WTC11 (cell line): ENCODE measurements at regions not wholly inside any gene's neighbourhood (a gene's known extent, or its start where the extent isn't known, plus 50 kb on each side); places are given as distances from the start of the nearest gene placed in this dataset.

Source experiments
- ATAC-seq: fragments of 200-7000 bp; cut with Tn5 transposase; 2 replicates; pipeline ENCODE4 v1.10.0; 2021; ENCODE audit warnings: mild to moderate bottlenecking, moderate library complexity
- CTCF ChIA-PET: fragments of 300-600 bp; sonication (Branson Sonifier 250); formaldehyde crosslinking; loops from one replicate; lab custom pipeline; 2021; ENCODE audit warnings: antibody characterized with exemption; lab: Charles Lee
- POLR2A ChIA-PET: fragments of 350-600 bp; sonication (Branson Sonifier 250); formaldehyde crosslinking; loops from one replicate; lab custom pipeline; 2021; ENCODE audit warnings: antibody characterized with exemption; lab: Charles Lee
- DNase-seq: peaks from one replicate; pipeline ENCODE4 v3.0.0; 2021; ENCODE audit warnings: low spot score
- H3K27ac Mint-ChIP-seq: 2 replicates; pipeline ENCODE4 v1.8.0; 2021; ENCODE audit warnings: mixed read lengths
- H3K27me3 Mint-ChIP-seq: 2 replicates; pipeline ENCODE4 v1.8.0; 2021; ENCODE audit warnings: low read depth, mild to moderate bottlenecking, moderate library complexity, mixed read lengths
- H3K36me3 Mint-ChIP-seq: 2 replicates; pipeline ENCODE4 v1.8.0; 2021; ENCODE audit warnings: mixed read lengths
- H3K4me1 Mint-ChIP-seq: 2 replicates; pipeline ENCODE4 v1.8.0; 2022; ENCODE audit warnings: mixed read lengths
- H3K4me3 Mint-ChIP-seq: 2 replicates; pipeline ENCODE4 v1.8.0; 2021; ENCODE audit warnings: mild to moderate bottlenecking, moderate library complexity, mixed read lengths
- H3K9me3 Mint-ChIP-seq: 2 replicates; pipeline ENCODE4 v1.8.0; 2021; ENCODE audit warnings: mixed read lengths
- EMX1 ChIP-seq: fragments of 250-450 bp; sonication (Bioruptor Pico); IDR thresholded peaks from 2 replicates; pipeline ENCODE4 v1.8.0; 2021; ENCODE audit warnings: mild to moderate bottlenecking
- ESRRA ChIP-seq: sonication (generic); formaldehyde crosslinking; IDR thresholded peaks from 2 replicates; pipeline ENCODE4 v1.8.1; 2022; ENCODE audit warnings: mild to moderate bottlenecking, missing genetic modification reagents, borderline replicate concordance
- FOXP1 ChIP-seq: sonication (generic); formaldehyde crosslinking; IDR thresholded peaks from 2 replicates; pipeline ENCODE4 v1.8.0; 2022; ENCODE audit warnings: missing genetic modification reagents, mild to moderate bottlenecking, moderate library complexity, borderline replicate concordance
- FOXP4 ChIP-seq: sonication (generic); formaldehyde crosslinking; IDR thresholded peaks from 2 replicates; pipeline ENCODE4 v1.8.0; 2022; ENCODE audit warnings: mild to moderate bottlenecking, missing genetic modification reagents
- HMGA2 ChIP-seq: fragments of 250-450 bp; sonication (Bioruptor Pico); IDR thresholded peaks from 2 replicates; pipeline ENCODE4 v1.4.0; 2021; ENCODE audit warnings: mild to moderate bottlenecking, moderate library complexity
- HMGXB4 ChIP-seq: sonication (generic); formaldehyde crosslinking; IDR thresholded peaks from 2 replicates; pipeline ENCODE4 v1.8.1; 2023; ENCODE audit warnings: mild to moderate bottlenecking, moderate library complexity, missing genetic modification reagents
- MYBL2 ChIP-seq: sonication (generic); formaldehyde crosslinking; IDR thresholded peaks from 2 replicates; pipeline ENCODE4 v1.8.1; 2023; ENCODE audit warnings: mild to moderate bottlenecking, moderate library complexity, missing genetic modification reagents
- NFATC4 ChIP-seq: fragments of 250-450 bp; sonication (Bioruptor Pico); IDR thresholded peaks from 2 replicates; pipeline ENCODE4 v1.9.0; 2021; ENCODE audit warnings: mild to moderate bottlenecking
- NR2C2 ChIP-seq: sonication (generic); formaldehyde crosslinking; IDR thresholded peaks from 2 replicates; pipeline ENCODE4 v1.8.0; 2022; ENCODE audit warnings: mild to moderate bottlenecking, missing genetic modification reagents
- PREB ChIP-seq: sonication (generic); formaldehyde crosslinking; IDR thresholded peaks from 2 replicates; pipeline ENCODE4 v1.8.1; 2022; ENCODE audit warnings: mild to moderate bottlenecking, missing genetic modification reagents, moderate library complexity, borderline replicate concordance
- RORB ChIP-seq: fragments of 250-450 bp; sonication (Bioruptor Pico); IDR thresholded peaks from 2 replicates; pipeline ENCODE4 v1.9.0; 2021; ENCODE audit warnings: mild to moderate bottlenecking
- STAT6 ChIP-seq: sonication (generic); formaldehyde crosslinking; conservative IDR thresholded peaks from 2 replicates; pipeline ENCODE4 v1.8.1; 2023; ENCODE audit warnings: mild to moderate bottlenecking, low read depth, missing genetic modification reagents, moderate library complexity
- ZBTB21 ChIP-seq: sonication (generic); formaldehyde crosslinking; IDR thresholded peaks from 2 replicates; pipeline ENCODE4 v1.8.1; 2023; ENCODE audit warnings: mild to moderate bottlenecking, missing genetic modification reagents, borderline replicate concordance
- ZNF263 ChIP-seq: sonication (generic); formaldehyde crosslinking; IDR thresholded peaks from 2 replicates; pipeline ENCODE4 v1.8.1; 2022; ENCODE audit warnings: low read depth, mild to moderate bottlenecking, moderate library complexity, missing genetic modification reagents
- TF ChIP-seq, protein P1 (sequence below): fragments of 250-450 bp; sonication (Bioruptor Pico); IDR thresholded peaks from 2 replicates; pipeline ENCODE4 v1.9.0; 2021; ENCODE audit warnings: mild to moderate bottlenecking
- TF ChIP-seq, protein P2 (sequence below): sonication (generic); formaldehyde crosslinking; IDR thresholded peaks from 2 replicates; pipeline ENCODE4 v1.8.1; 2022; ENCODE audit warnings: low read depth, missing genetic modification reagents, borderline replicate concordance
- TF ChIP-seq, protein P3 (sequence below): sonication (generic); formaldehyde crosslinking; IDR thresholded peaks from 2 replicates; pipeline ENCODE4 v1.8.0; 2022; ENCODE audit warnings: mild to moderate bottlenecking, missing genetic modification reagents
- TF ChIP-seq, protein P4 (sequence below): fragments of 250-450 bp; sonication (Bioruptor Pico); IDR thresholded peaks from 2 replicates; pipeline ENCODE4 v1.9.0; 2021; ENCODE audit warnings: mild to moderate bottlenecking, borderline replicate concordance

DNA sequence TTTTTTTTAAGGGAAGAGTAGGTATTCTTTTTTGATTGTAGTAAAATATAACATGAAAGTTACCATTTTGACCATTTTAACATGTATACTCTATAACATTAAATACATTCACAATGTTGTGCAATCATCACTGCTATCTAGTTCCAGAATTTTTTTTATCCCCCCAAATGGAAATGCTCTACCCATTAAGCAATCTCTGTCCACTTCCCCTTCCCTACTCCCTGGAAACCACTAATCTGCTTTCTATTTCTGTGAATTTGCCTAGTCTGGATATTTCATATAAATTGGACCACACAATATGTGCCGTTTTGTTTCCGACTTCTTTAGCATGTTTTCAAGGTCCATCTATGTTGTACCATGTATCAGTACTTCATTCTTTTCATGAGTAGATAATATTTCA is 429.5 kb downstream of the TLE1 start:
- DNase-seq: no peak
- no peak for ATAC-seq
- CTCF ChIA-PET: interaction anchor here (0.6 kb wide), 1 partner anchor 284 kb away, joined by 3 read pairs; no protein-coding TSS in a partner anchor
- H3K4me1 Mint-ChIP-seq: no peaks in the 10 kb centered on the region
- peaks cover 25% of the 10 kb centered on the region for H3K9me3 Mint-ChIP-seq
- POLR2A ChIA-PET: no interaction called here
- H3K27ac Mint-ChIP-seq: no peak overlapping the region
- TF ChIP-seq FOXP1 (CRISPR knock-in tag) (no peak), FOXP4 (no peak), MYBL2 (CRISPR knock-in tag) (no peak), RORB (CRISPR knock-in tag) (no peak), ZBTB21 (no peak), HMGA2 (CRISPR knock-in tag) (no peak), PREB (CRISPR knock-in tag) (no peak)
- TF ChIP-seq, protein P1, sequence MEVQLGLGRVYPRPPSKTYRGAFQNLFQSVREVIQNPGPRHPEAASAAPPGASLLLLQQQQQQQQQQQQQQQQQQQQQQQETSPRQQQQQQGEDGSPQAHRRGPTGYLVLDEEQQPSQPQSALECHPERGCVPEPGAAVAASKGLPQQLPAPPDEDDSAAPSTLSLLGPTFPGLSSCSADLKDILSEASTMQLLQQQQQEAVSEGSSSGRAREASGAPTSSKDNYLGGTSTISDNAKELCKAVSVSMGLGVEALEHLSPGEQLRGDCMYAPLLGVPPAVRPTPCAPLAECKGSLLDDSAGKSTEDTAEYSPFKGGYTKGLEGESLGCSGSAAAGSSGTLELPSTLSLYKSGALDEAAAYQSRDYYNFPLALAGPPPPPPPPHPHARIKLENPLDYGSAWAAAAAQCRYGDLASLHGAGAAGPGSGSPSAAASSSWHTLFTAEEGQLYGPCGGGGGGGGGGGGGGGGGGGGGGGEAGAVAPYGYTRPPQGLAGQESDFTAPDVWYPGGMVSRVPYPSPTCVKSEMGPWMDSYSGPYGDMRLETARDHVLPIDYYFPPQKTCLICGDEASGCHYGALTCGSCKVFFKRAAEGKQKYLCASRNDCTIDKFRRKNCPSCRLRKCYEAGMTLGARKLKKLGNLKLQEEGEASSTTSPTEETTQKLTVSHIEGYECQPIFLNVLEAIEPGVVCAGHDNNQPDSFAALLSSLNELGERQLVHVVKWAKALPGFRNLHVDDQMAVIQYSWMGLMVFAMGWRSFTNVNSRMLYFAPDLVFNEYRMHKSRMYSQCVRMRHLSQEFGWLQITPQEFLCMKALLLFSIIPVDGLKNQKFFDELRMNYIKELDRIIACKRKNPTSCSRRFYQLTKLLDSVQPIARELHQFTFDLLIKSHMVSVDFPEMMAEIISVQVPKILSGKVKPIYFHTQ (CRISPR knock-in tag): no peak
- TF ChIP-seq, protein P2, sequence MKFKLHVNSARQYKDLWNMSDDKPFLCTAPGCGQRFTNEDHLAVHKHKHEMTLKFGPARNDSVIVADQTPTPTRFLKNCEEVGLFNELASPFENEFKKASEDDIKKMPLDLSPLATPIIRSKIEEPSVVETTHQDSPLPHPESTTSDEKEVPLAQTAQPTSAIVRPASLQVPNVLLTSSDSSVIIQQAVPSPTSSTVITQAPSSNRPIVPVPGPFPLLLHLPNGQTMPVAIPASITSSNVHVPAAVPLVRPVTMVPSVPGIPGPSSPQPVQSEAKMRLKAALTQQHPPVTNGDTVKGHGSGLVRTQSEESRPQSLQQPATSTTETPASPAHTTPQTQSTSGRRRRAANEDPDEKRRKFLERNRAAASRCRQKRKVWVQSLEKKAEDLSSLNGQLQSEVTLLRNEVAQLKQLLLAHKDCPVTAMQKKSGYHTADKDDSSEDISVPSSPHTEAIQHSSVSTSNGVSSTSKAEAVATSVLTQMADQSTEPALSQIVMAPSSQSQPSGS (CRISPR knock-in tag): no peak
- TF ChIP-seq, protein P3, sequence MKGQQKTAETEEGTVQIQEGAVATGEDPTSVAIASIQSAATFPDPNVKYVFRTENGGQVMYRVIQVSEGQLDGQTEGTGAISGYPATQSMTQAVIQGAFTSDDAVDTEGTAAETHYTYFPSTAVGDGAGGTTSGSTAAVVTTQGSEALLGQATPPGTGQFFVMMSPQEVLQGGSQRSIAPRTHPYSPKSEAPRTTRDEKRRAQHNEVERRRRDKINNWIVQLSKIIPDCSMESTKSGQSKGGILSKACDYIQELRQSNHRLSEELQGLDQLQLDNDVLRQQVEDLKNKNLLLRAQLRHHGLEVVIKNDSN (CRISPR knock-in tag): no peak
- no peaks in the 10 kb centered on the region for H3K27me3 Mint-ChIP-seq
- no peak overlapping the region for H3K4me3 Mint-ChIP-seq
- H3K36me3 Mint-ChIP-seq: peaks cover 10% of the 10 kb centered on the region

- no peak overlapping the region for H3K4me3 Mint-ChIP-seq
- H3K27me3 Mint-ChIP-seq: no peaks in the 10 kb centered on the region
- peaks cover 6% of the 10 kb centered on the region for H3K36me3 Mint-ChIP-seq
- H3K9me3 Mint-ChIP-seq: peaks cover 8% of the 10 kb centered on the region
- POLR2A ChIA-PET: no interaction called here
- ATAC-seq: no peak
- no peaks in the 10 kb centered on the region for H3K4me1 Mint-ChIP-seq
- no peak for DNase-seq
- CTCF ChIA-PET: no interaction called here
- no peak overlapping the region for H3K27ac Mint-ChIP-seq
- TF ChIP-seq ESRRA (CRISPR knock-in tag): no peak
- TF ChIP-seq NR2C2: no peak
- no peak for TF ChIP-seq EMX1 (CRISPR knock-in tag)
- no peak for TF ChIP-seq ZNF263 (CRISPR knock-in tag)
- no peak for TF ChIP-seq NFATC4 (CRISPR knock-in tag)
- no peak for TF ChIP-seq STAT6 (CRISPR knock-in tag)
- TF ChIP-seq, protein P4, sequence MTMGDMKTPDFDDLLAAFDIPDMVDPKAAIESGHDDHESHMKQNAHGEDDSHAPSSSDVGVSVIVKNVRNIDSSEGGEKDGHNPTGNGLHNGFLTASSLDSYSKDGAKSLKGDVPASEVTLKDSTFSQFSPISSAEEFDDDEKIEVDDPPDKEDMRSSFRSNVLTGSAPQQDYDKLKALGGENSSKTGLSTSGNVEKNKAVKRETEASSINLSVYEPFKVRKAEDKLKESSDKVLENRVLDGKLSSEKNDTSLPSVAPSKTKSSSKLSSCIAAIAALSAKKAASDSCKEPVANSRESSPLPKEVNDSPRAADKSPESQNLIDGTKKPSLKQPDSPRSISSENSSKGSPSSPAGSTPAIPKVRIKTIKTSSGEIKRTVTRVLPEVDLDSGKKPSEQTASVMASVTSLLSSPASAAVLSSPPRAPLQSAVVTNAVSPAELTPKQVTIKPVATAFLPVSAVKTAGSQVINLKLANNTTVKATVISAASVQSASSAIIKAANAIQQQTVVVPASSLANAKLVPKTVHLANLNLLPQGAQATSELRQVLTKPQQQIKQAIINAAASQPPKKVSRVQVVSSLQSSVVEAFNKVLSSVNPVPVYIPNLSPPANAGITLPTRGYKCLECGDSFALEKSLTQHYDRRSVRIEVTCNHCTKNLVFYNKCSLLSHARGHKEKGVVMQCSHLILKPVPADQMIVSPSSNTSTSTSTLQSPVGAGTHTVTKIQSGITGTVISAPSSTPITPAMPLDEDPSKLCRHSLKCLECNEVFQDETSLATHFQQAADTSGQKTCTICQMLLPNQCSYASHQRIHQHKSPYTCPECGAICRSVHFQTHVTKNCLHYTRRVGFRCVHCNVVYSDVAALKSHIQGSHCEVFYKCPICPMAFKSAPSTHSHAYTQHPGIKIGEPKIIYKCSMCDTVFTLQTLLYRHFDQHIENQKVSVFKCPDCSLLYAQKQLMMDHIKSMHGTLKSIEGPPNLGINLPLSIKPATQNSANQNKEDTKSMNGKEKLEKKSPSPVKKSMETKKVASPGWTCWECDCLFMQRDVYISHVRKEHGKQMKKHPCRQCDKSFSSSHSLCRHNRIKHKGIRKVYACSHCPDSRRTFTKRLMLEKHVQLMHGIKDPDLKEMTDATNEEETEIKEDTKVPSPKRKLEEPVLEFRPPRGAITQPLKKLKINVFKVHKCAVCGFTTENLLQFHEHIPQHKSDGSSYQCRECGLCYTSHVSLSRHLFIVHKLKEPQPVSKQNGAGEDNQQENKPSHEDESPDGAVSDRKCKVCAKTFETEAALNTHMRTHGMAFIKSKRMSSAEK (CRISPR knock-in tag): no peak
- no peak for TF ChIP-seq HMGXB4 (CRISPR knock-in tag)
These were observed 433.0 kb downstream of the TLE1 start for GRCh38 chr9:81256368-81256767.
